ENCODE measurements at regions not wholly inside any gene's neighbourhood (a gene's known extent, or its start where the extent isn't known, plus 50 kb on each side); places are given as distances from the start of the nearest gene placed in this dataset.

DNA sequence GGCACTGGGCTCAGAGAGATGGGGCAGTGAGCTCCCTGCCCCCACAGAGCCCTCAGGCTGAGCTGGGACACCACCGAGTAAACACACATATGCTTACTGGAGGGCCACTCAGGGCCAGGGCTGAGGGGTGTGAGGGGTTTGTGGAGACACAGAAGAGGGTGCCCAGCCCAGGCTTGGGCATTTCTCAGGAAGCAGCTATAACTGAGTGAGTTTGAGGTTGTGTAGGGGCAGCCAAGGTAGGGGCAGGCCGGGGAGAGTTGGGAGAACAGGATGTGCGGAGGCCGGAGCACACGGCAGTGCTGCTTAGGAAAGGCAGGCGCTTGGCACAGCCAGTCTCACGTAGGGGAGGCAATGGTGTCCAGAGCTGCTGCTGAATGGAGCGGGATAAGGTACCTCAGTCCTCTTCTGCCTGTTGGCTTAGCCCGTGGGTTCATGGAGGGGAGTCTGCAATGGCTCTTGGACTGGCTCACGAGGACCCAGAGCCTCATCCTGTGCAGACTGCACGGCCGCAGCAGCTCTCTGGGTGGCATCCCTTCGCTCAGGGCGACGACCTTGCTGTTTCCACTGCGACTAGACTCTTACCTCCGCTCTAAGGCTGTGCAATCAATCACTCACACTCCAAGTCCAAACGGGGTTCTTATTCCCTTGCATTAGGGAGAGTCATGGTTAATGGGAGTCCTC lies 466.1 kb upstream of the HS6ST1 start:
- Histone ChIP-seq H4K20me1 (ENCODE audit: low read depth, low read length) (no peaks in the 10 kb centered on the region), H2AFZ (ENCODE audit: low read depth, low read length, severe bottlenecking) (no peak overlapping the region), H3K27me3 (ENCODE audit: low read length) (no peaks in the 10 kb centered on the region), H3K9ac (ENCODE audit: low read length) (no peak overlapping the region), H3K4me2 (ENCODE audit: low read depth, low read length, poor library complexity, severe bottlenecking) (no peak overlapping the region), H3K9me3 (ENCODE audit: insufficient read depth, low read length) (no peaks in the 10 kb centered on the region), H3K36me3 (ENCODE audit: low read length) (no peaks in the 10 kb centered on the region), H3F3A (ENCODE audit: insufficient read depth) (no peaks in the 10 kb centered on the region), H3K9me2 (replicated peaks; ENCODE audit: insufficient read depth, low read length) (no peaks in the 10 kb centered on the region), H3K79me2 (ENCODE audit: insufficient read depth, low read length) (no peaks in the 10 kb centered on the region), H3K4me3 (ENCODE audit: insufficient read depth, low read length, poor library complexity, severe bottlenecking) (no peak overlapping the region), H3K27ac (ENCODE audit: low read depth, low read length) (no peak overlapping the region)
- TF ChIP-seq, protein P1, sequence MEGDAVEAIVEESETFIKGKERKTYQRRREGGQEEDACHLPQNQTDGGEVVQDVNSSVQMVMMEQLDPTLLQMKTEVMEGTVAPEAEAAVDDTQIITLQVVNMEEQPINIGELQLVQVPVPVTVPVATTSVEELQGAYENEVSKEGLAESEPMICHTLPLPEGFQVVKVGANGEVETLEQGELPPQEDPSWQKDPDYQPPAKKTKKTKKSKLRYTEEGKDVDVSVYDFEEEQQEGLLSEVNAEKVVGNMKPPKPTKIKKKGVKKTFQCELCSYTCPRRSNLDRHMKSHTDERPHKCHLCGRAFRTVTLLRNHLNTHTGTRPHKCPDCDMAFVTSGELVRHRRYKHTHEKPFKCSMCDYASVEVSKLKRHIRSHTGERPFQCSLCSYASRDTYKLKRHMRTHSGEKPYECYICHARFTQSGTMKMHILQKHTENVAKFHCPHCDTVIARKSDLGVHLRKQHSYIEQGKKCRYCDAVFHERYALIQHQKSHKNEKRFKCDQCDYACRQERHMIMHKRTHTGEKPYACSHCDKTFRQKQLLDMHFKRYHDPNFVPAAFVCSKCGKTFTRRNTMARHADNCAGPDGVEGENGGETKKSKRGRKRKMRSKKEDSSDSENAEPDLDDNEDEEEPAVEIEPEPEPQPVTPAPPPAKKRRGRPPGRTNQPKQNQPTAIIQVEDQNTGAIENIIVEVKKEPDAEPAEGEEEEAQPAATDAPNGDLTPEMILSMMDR (IDR thresholded peaks at IDR 0.05; ENCODE audit: insufficient read depth, low read length, poor library complexity, severe bottlenecking) = no peak
- no peak for TF ChIP-seq EZH2phosphoT487 (conservative IDR thresholded peaks at IDR 0.05; ENCODE audit: low read length)

DNA sequence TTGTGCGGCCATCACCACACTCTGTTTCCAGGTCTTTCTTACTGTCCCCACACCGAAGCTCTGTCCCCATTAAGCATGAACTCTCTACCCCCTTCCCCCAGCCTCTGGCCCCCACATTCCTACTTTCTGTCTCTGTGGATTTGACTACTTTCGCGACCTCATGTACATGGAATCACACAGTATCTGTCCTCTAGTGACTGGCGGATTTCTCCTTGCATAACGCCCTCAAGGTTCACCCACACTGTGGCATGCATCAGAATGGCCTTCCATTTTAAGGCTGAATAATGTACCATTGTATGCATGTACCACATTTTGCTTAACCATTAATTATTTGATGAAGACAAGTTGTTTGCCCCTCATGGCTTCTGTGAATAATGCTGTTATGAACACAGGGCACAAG lies 467.6 kb upstream of the HS6ST1 start:
- no peaks in the 10 kb centered on the region for H3K9me2 ChIP-seq (replicated peaks; ENCODE audit: insufficient read depth, low read length)
- H3K4me2 ChIP-seq (ENCODE audit: low read depth, low read length, poor library complexity, severe bottlenecking) = no peak overlapping the region
- H3K79me2 ChIP-seq (ENCODE audit: insufficient read depth, low read length) = no peaks in the 10 kb centered on the region
- H3K27ac ChIP-seq (ENCODE audit: low read depth, low read length) = no peak overlapping the region
- H3K9me3 ChIP-seq (ENCODE audit: insufficient read depth, low read length) = no peaks in the 10 kb centered on the region
- H3K27me3 ChIP-seq (ENCODE audit: low read length) = no peaks in the 10 kb centered on the region
- no peak overlapping the region for H2AFZ ChIP-seq (ENCODE audit: low read depth, low read length, severe bottlenecking)
- H3K36me3 ChIP-seq (ENCODE audit: low read length) = no peaks in the 10 kb centered on the region
- TF ChIP-seq, protein P1 (IDR thresholded peaks at IDR 0.05; ENCODE audit: insufficient read depth, low read length, poor library complexity, severe bottlenecking) = no peak
- no peak for TF ChIP-seq EZH2phosphoT487 (conservative IDR thresholded peaks at IDR 0.05; ENCODE audit: low read length)
- no peaks in the 10 kb centered on the region for H4K20me1 ChIP-seq (ENCODE audit: low read depth, low read length)
- H3K4me3 ChIP-seq (ENCODE audit: insufficient read depth, low read length, poor library complexity, severe bottlenecking) = no peak overlapping the region
- H3F3A ChIP-seq (ENCODE audit: insufficient read depth) = no peaks in the 10 kb centered on the region
- H3K9ac ChIP-seq (ENCODE audit: low read length) = no peak overlapping the region

DNA sequence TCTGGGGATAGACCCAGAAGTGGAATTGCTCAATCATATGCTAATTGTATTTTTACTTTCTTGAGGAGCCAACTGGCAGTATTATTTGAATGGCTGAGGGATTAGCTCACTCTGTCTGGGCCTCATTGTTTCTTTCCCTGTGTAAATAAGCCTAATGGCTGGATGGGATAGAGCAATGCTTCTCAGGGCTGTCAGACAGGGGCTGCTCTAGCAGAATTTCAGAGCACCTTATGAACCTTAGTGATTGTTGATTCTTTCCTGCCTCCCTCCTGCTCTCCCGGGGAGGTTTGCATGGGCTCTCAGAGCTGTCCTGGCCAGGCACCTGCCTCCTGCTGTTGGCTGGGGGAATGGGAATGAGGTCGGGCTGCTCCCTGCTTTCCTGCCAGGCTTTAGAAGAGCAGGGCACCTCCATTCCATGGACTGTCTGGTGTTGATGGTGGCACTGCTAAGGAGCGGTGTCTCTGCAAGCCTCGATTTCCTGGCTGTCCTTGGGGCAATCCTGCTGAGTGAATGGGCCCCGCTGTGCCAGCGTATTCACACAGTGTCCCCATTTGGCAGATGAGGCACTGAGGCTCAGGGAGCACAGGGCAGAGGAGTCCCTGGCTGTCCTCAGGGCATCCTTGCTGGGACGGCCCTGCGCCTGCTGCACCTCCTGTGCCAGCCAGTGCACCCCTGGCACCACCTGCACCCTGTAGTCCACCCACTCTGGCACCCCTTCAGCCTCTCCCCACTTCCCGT lies 468.2 kb upstream of the HS6ST1 start:
- Histone ChIP-seq H3K27ac (ENCODE audit: low read depth, low read length) (no peak overlapping the region), H3K9me3 (ENCODE audit: insufficient read depth, low read length) (no peaks in the 10 kb centered on the region), H3K27me3 (ENCODE audit: low read length) (no peaks in the 10 kb centered on the region), H4K20me1 (ENCODE audit: low read depth, low read length) (no peaks in the 10 kb centered on the region), H3K9me2 (replicated peaks; ENCODE audit: insufficient read depth, low read length) (no peaks in the 10 kb centered on the region), H3K4me3 (ENCODE audit: insufficient read depth, low read length, poor library complexity, severe bottlenecking) (no peak overlapping the region), H3K79me2 (ENCODE audit: insufficient read depth, low read length) (no peaks in the 10 kb centered on the region), H3K36me3 (ENCODE audit: low read length) (no peaks in the 10 kb centered on the region), H3K4me2 (ENCODE audit: low read depth, low read length, poor library complexity, severe bottlenecking) (no peak overlapping the region), H3K9ac (ENCODE audit: low read length) (no peak overlapping the region), H2AFZ (ENCODE audit: low read depth, low read length, severe bottlenecking) (no peak overlapping the region), H3F3A (ENCODE audit: insufficient read depth) (no peaks in the 10 kb centered on the region)
- TF ChIP-seq EZH2phosphoT487 (conservative IDR thresholded peaks at IDR 0.05; ENCODE audit: low read length) = no peak
- TF ChIP-seq, protein P1 (IDR thresholded peaks at IDR 0.05; ENCODE audit: insufficient read depth, low read length, poor library complexity, severe bottlenecking) = no peak
